Muscle of arm (tissue), 1 donor: ENCODE measurements at regions not wholly inside any gene's neighbourhood (a gene's known extent, or its start where the extent isn't known, plus 50 kb on each side); places are given as distances from the start of the nearest gene placed in this dataset.
"Not testable (repeated sequence)": the region's sequence is repeated elsewhere in the genome, so short reads cannot be mapped to it uniquely, and the experiment has no call there.

Source experiments
- DNase-seq: peaks from one replicate; pipeline ENCODE4 v3.0.0-alpha.2; 2013

DNA sequence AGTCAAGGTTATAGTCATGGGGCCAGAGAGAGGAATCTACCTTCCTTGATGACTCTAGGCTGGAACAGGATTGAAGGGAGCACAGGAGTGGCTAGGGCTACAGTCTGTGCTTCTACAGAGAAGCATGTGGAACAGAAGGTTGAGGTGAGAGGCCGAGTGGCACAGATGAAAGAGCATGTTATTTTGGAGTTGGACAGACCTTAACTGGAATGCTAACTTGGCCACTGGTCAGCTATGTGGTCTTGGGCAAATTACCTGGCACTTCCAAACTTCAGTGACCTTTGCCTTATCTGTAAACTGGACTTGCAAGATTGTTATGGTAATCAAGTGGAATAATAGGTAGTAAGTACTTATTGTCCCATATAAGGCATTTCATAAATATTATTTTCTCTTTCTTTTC is 252.7 kb downstream of the KCNRG start:
- no peak for DNase-seq

- DNase-seq: no peak
Observed at GRCh38 chr13:50268500-50268899, 253.3 kb downstream of the KCNRG start.

DNA sequence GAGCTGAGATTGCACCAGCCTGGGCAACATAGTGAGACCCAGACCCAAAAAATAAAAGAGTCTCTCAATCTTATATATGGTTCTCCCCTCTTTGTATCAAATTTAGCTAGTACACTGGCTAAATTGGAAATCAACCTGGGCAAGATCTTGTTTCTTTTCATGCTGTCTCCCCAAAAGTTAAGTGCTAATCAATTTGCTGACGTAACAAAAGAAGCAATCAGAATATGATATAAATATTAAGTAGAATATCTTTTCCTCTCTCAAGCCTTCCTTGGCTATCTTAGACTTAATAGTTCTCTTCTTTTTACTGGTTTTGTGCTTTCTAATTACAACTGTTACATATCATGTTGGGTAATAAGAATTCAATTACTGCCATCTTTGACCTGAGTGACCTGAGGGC is 258.9 kb downstream of the KCNRG start:
- no peak for DNase-seq

- DNase-seq: no peak
Observed at GRCh38 chr13:50275392-50276063, 260.3 kb downstream of the KCNRG start.

- DNase-seq: no peak
Observed at GRCh38 chr13:50276550-50276949, 261.3 kb downstream of the KCNRG start.

- DNase-seq: no peak
Observed at GRCh38 chr13:50277127-50277526, 261.9 kb downstream of the KCNRG start.

- DNase-seq: no peak
Observed at GRCh38 chr13:50277906-50278305, 262.7 kb downstream of the KCNRG start.

DNA sequence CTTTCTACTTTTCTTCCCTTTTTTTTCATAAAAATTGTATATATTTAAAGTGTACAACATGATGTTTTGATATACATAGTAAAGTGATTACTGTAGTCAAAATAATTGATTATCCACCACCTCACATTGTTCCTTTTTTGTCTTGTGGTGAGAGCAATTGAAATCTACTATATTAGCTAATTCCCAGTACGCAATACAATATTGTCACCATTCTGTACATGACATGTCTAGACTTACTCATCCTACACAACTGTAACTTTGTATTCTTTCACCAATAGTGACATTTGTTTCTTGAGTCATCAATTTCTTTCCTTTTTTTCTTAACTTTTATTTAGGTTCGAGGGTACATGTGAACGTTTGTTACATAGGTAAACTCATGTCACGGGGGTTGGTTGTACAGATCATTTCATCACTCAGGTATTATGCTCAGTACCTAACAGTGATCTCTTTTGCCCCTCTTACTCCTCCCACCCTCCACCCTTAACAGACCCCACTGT is 265.2 kb downstream of the KCNRG start:
- DNase-seq: no peak

DNA sequence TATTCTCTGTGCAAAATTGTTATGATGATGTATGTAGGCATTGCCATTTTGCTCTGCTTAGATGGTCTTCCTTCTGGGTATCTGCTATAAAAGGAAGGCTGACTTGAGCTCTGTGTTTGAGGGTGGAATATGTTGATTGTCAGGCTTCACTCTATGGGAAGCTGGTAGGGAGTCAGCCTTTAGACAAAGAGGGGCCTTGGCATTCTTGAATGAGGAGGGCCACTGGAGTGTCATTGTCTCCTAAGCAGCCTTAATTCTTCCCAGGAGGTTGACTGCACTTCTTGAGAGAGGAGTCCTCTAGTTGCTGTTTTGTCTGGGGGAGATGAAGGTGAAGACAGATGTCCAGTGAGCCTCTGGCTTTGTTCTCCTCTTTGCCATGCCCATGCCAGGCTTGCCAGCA is 266.8 kb downstream of the KCNRG start:
- DNase-seq: no peak

DNA sequence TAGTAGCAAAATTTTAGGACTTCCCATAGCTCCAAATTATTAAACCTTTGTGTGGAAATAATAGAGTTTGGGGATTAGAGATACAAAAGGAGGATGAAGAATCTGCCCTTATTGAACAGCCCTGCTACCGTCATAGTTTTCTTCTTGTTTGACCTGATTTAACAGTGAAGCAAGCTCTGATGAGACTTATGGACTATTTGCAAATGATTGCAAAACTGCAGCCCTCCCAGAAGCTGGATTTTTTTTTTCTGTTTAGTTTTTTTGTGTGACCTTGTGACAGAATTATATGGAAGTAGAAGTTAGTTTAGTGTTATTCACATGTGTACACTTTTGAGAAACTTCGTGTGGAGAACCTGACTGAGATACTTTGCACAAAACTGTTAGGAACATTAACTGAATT is 267.8 kb downstream of the KCNRG start:
- no peak for DNase-seq

- DNase-seq: no peak
Observed at GRCh38 chr13:50284540-50284939, 269.3 kb downstream of the KCNRG start.

DNA sequence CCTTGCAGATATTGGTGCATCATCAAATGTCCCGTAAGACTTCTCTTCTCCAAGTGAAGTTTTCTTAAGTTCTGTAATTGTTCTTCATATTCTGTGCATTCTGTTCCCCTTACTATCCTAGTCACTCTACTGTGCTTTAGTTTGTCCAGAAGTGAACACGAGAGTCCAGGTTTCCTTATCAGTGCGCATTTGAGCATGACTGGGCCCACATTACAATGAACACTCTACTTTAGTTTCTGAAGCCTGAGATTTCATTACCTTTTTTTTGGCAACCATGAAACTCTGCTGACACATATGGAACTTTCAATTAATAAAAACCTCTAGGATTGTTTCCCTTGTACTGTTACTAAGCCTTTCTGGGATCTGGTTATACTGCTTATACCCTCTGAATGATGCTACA is 270.0 kb downstream of the KCNRG start:
- no peak for DNase-seq

DNA sequence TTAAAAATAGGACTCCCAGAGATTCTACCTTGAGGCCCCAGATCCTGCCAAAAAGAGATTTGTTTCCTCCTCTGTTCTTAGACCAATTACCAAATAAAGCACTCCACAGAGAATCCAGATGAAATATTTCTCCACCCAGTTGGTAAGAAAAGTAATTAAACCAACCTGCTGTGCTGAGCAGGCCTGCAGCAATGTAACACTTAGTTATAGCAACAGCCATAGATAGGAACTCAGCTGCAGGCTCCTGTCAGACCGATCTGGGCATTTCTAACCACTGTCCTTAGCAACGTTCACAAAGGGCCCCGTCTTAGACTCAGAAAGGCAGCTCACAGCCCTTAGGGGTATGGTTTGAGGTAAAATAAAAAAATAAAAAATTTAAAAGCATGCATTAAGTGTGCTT is 271.1 kb downstream of the KCNRG start:
- DNase-seq: no peak

GRCh38 chr13:50290186-50290585 is 274.9 kb downstream of the KCNRG start:
- DNase-seq: no peak

- DNase-seq: no peak
Observed at GRCh38 chr13:50291611-50292010, 276.4 kb downstream of the KCNRG start.

GRCh38 chr13:50292081-50292480 is 276.8 kb downstream of the KCNRG start:
- DNase-seq: no peak

DNA sequence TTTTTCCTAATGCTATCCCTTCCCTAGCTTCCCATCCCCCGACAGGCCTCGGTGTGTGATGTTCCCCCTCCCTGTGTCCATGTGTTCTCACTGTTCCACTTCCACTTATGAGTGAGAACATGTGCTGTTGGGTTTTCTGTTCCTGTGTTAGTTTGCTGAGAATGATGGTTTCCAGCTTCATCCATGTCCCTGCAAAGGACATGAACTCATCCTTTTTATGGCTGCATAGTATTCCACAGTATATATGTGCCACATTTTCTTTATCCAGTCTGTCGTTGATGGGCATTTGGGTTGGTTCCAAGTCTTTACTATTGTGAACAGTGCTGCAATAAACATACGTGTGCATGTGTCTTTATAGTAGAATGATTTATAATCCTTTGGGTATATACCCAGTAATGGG is 279.2 kb downstream of the KCNRG start:
- DNase-seq: not testable (repeated sequence)

- DNase-seq: no peak
Observed at GRCh38 chr13:50299546-50300249, 284.5 kb downstream of the KCNRG start.

GRCh38 chr13:50303963-50304721 is 288.9 kb downstream of the KCNRG start:
- no peak for DNase-seq

DNA sequence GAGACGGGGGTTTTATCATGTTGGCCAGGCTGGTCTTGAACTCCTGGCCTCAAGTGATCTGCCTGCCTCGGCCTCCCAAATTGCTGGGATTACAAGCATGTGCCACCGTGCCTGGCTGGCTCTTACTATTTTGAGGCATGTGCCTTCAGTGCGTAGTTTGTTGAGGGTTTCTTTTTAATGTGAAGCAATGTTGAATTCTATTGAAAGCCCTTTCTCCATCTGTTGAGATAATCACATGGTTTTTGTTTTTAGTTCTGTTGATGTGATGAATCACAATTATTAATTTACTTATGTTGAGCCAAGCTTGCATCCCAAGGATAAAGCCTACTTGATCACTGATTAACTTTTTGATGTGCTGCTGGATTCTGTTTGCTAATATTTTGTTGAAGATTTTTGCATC is 290.9 kb downstream of the KCNRG start:
- DNase-seq: no peak

DNA sequence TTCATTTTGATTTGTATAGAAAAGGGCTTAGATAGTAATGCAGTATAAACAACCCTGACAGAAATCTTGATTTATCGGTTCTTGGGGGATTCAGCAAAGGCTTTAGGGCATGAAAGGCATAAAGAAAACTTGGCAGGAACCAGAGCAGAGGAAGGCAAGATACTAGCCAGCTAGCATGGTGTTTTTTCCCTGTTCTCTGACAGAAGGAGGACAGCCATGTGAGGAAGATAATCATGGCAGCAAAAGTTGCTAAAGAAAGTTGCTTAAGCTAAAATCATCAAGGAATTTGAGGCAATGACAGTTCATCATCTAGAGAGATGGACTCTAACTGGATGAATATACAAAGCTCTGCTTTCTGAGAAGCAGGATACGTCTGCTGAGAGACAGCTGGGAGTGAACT is 294.1 kb downstream of the KCNRG start:
- DNase-seq: no peak

GRCh38 chr13:50309882-50310594 is 294.8 kb downstream of the KCNRG start:
- no peak for DNase-seq
